Stimulated activated CD8-positive, alpha-beta memory T cell treated with anti-CD3 and anti-CD28 coated beads, Interleukin-12 subunit alpha, Interleukin-12 subunit beta, amount 100 ng/mL, for 4 hours (primary cell): ENCODE measurements at regions not wholly inside any gene's neighbourhood (a gene's known extent, or its start where the extent isn't known, plus 50 kb on each side); places are given as distances from the start of the nearest gene placed in this dataset.

Experiments used
- DNase-seq: peaks from one replicate; pipeline ENCODE4 v3.0.0-alpha.2; 2020; ENCODE audit warnings: low read depth

GRCh38 chr15:69530991-69531664, 78.5 kb downstream of the RPLP1 start:
- DNase-seq: no peak

- DNase-seq: no peak
Observed at GRCh38 chr15:69531665-69532027, 79.0 kb downstream of the RPLP1 start.

DNA sequence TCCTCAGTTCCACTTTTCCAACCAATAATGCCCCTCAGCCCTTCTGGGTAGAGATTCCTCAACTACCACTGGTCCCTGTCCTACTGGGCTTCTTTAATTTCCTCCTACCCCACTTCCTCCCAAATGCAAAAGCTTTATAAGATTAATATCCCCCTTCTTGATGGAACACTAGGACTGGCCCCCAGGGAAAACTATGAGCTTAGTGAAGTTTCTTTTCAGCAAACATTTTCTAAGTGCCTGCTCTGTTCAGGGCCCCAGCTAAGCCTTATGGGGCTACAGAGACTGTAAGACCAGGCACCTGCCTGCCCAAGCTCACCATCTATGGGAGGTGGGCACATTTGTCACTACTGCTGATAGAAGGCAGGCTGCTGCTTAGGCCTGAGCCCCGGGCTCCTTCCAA, 79.4 kb downstream of the RPLP1 start:
- DNase-seq: no peak

GRCh38 chr15:69532856-69533255, 80.2 kb downstream of the RPLP1 start:
- no peak for DNase-seq

GRCh38 chr15:69533522-69533921, 80.9 kb downstream of the RPLP1 start:
- DNase-seq: no peak

DNA sequence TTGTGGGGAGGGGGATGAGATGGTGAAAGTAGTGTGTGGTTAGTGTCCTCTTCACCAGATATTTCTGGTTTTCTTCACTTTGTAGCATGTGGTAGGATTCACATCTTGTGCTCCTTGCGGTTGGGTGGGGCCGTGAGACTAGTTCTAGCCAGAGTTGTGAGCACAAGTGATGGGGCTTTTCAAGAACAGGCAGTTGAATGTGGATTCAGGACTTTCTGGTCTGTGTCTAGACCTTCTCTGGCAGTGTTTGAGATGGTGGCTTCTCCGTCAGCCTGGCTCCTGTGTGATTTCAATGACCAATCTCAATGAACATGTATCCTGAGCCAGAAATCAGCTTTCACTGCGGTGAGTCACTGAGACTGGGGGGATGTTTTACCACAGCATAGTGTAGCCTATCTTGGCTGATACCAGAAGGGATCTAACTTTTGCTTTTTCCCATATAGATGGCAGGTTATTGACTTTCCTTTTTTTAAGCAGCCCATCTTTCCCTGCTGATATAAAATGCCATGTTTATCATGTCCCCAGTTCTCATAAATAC, 82.6 kb downstream of the RPLP1 start:
- DNase-seq: no peak

- DNase-seq: no peak
Observed at GRCh38 chr15:69535998-69536397, 83.4 kb downstream of the RPLP1 start.

DNA sequence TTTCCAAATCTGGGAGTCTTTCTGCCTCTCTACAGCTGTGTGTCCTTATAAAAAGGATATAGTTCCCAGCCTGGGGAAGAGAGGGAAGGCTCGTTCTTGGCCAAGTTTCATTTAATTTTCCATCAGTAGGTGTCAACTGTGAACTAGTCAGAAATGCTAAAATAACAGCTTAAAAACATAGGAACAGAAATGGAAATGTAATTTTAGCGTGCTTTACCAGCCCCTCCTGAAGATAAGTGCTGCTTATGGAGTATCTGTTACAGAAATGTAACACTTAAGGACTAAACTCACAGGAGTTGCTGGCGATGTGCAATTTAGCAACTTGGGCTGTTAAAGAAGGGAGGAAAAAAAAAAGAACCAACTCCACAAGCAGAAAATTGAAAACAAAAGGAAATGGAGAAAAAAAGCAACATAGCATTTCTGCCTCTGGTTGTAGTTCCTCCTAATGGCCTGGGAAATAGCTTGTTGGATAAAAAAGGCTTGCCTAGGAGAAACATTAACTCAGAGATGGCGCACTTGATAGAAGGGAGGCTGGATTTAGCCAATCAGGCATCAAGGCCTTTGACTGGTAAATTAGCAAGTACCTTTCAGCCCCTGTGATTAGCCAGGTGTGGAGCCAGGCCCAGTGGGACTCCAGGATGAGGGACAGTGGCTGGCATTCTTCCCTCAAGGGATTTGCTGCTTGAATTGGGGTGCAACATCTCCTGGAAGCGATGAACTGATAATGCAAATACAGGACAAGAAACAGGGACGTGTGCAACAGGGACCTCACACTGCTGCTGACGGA, 84.3 kb downstream of the RPLP1 start:
- no peak for DNase-seq

GRCh38 chr15:69537901-69538300, 85.3 kb downstream of the RPLP1 start:
- DNase-seq: no peak

GRCh38 chr15:69538379-69538778, 85.8 kb downstream of the RPLP1 start:
- DNase-seq: no peak

DNA sequence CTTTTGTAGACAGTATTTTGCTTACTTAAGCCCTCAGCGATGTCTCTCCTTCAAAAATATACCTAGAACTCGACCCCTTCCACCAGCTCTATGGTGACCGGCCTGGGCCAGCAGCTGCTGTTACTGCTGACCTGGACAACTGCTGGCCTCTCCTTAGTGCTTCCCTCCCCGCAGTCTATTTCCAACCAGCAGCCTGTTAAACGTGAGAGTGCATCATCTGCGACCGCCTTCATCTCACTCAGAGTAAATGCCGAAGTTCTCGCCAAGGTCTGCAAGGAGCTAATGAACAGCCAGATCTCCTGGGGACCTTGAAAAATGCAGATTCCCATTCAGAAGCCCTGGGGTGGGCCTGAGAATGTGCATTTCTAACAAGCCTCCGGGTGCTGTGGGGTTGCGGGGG, 86.7 kb downstream of the RPLP1 start:
- DNase-seq: no peak

DNA sequence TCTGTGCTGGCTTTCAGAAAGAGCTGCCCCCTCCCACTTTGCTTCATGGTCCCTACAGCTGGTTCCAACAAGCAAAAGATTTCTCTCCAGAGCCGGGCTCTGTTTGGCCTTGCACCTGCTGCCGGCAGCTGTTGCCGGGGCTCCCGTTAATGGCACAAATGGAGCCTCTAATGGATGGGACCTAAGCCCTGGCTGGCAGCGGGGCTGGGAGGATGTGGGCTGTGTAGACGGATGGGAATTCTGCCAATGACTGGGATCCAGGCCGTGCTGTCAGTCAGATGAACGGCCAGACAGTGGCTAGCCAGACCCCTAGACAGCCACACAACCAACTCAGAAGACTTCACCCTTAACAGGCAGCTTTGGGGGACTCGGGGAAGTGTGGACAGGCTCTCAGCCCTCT, 88.0 kb downstream of the RPLP1 start:
- DNase-seq: no peak

GRCh38 chr15:69542028-69542427, 89.4 kb downstream of the RPLP1 start:
- DNase-seq: no peak

DNA sequence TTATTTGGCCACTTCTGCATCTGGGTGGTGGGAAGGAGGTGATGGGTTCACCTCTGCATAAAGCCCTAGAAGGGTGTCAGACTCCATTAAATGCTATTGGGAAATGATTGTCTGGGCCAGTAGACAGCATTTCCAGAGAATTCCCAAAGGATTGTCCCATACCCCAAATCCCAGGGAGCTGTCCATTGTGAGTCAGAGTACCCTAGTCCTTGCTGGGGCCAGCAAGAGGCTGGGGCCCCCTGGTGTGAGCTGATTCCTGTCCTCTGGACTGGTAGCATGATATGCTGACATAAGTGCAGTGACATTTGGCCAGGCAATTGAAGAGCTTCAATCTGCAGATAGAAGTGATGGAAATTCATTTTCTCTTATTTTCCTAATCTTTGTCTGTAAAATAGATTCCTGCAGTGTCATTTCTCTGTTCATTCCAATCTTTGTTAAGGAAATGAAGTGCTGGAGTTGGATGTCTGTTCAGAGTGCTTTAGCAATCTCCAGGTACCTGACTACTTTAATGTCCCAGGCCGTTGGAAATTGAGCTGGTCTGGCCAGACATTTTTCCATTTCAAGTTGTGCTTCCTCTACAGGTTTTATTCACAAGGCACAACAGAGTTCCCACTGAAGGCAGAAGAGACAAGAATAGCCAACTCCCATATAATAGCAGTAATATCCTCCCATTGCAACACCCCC, 91.2 kb downstream of the RPLP1 start:
- DNase-seq: no peak

GRCh38 chr15:69544365-69545113, 91.9 kb downstream of the RPLP1 start:
- DNase-seq: no peak

DNA sequence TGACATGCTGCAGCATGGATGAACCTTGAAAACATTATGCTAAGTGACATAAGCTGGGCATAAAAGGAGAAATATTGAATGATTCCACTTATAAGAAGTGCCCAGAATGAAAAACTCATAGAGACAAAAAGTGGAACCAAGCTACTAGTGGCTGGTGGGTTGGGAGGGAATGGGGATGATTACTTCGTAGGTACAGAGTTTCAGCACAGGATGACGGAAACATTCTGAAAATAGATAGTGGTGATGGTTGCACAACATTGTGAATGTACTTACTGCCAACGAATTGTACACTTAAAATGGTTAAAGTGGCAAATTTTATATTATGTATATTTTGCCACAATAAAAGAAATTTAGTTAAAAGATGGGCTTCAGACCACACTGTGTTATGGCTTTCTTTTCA, 93.6 kb downstream of the RPLP1 start:
- DNase-seq: no peak

DNA sequence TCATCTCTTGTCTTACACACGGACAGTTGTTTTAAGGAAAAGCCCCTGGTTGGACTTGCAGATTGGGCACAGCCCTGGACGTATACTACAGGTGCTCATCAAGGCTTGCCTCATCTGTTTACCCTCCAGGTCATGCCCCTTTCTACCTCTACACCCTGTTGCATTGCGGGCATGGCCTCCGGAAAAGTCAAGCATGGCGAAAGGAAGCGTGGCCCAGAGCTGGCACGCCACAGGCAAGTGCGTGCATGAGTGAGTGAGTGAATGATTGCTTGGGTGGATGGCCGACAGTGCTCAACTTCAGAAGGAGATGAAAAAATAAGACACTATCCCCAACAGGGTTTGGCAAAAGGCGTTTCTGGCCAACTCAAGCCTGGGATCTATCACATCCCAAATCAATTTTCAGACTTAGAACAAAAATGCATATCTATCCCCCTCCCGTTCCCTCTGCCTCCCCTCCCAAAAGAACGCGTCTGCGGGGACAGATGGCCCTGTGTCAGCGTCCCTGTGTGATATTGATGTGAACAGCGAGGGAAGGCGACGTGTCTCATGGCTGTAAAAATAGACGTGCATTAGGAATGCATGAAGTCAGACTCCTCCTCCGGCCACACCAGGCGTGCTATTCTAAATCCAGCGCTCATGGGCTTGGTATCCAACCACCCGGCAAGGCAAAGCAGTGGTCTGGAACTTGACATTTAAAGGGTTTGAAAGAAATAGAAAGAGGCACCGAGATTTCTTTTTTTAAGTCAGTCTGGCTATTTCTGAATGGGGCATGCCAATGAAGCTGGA, 96.0 kb downstream of the RPLP1 start:
- DNase-seq: no peak

- DNase-seq: no peak
Observed at GRCh38 chr15:69551391-69552056, 98.9 kb downstream of the RPLP1 start.

GRCh38 chr15:69552057-69552815, 99.6 kb downstream of the RPLP1 start:
- DNase-seq: no peak

DNA sequence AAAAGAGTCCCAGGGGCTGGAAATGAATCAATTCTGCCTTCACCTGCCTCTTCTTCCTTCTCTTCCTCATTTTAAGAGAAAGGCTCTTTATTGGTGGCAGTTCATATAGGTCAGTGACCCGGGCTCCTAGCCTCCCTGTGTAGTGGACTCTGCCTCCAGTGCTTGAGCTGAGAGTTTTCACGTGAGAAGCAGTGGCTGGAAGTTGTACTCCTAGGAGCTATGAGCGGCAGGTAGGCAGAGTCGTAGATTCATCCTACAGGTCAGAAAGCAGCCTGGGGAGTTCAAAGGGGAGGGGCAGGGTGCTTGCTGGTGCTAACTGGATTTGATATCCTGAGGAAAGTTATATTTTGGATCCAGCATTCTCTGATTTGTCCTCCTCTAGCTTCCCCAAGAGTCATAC, 101.1 kb downstream of the RPLP1 start:
- no peak for DNase-seq
